ENCODE measurements at regions not wholly inside any gene's neighbourhood (a gene's known extent, or its start where the extent isn't known, plus 50 kb on each side); places are given as distances from the start of the nearest gene placed in this dataset.

GRCh38 chr4:180827232-180828009 lies 1415.8 kb upstream of the TENM3 start:
- no peak overlapping the region for H3K4me3 ChIP-seq (replicated peaks in 1 of 3)
- intact Hi-C loops (cut with DNase I): no loop called here
- no peak for DNase-seq
- no peaks in the 10 kb centered on the region for H3K36me3 ChIP-seq
- H3K9me3 ChIP-seq: no peaks in the 10 kb centered on the region
- no peak overlapping the region for H3K27ac ChIP-seq
- TF ChIP-seq POLR2A (IDR thresholded peaks at IDR 0.05): no peak
- TF ChIP-seq CTCF (IDR thresholded peaks at IDR 0.05): no peak
- H3K4me1 ChIP-seq: no peaks in the 10 kb centered on the region
- no peaks in the 10 kb centered on the region for H3K27me3 ChIP-seq
- WGBS, 2 donors: 65 to 71% methylated on average over 7 of the region's 7 CpGs

GRCh38 chr4:180828455-180829018 lies 1414.7 kb upstream of the TENM3 start:
- Histone ChIP-seq H3K27me3 (no peaks in the 10 kb centered on the region), H3K36me3 (no peaks in the 10 kb centered on the region), H3K4me3 (replicated peaks in 1 of 3) (no peak overlapping the region), H3K9me3 (no peaks in the 10 kb centered on the region), H3K4me1 (no peaks in the 10 kb centered on the region), H3K27ac (no peak overlapping the region)
- TF ChIP-seq CTCF (IDR thresholded peaks at IDR 0.05) (peak in 4 of 6 experiments; percentile 21 to 61 (median 34)), POLR2A (IDR thresholded peaks at IDR 0.05) (no peak)
- no peak for DNase-seq
- intact Hi-C loops (cut with DNase I): no loop called here
- WGBS, 2 donors: 1 to 3% methylated on average over 2 of the region's 2 CpGs

GRCh38 chr4:180832073-180832472 lies 1411.1 kb upstream of the TENM3 start:
- H3K27me3 ChIP-seq: no peaks in the 10 kb centered on the region
- H3K4me3 ChIP-seq (replicated peaks in 1 of 3): no peak overlapping the region
- no peak for TF ChIP-seq POLR2A (IDR thresholded peaks at IDR 0.05)
- 47 to 51% methylated on average over 3 of the region's 3 CpGs for WGBS, 2 donors
- H3K27ac ChIP-seq: no peak overlapping the region
- intact Hi-C loops (cut with DNase I): no loop called here
- no peaks in the 10 kb centered on the region for H3K36me3 ChIP-seq
- DNase-seq: no peak
- H3K9me3 ChIP-seq: no peaks in the 10 kb centered on the region
- no peaks in the 10 kb centered on the region for H3K4me1 ChIP-seq

GRCh38 chr4:180840142-180840541 lies 1403.1 kb upstream of the TENM3 start:
- Histone ChIP-seq H3K4me1 (no peaks in the 10 kb centered on the region), H3K27me3 (no peaks in the 10 kb centered on the region), H3K4me3 (replicated peaks in 1 of 3) (no peak overlapping the region), H3K36me3 (no peaks in the 10 kb centered on the region), H3K27ac (no peak overlapping the region), H3K9me3 (no peaks in the 10 kb centered on the region)
- TF ChIP-seq POLR2A (IDR thresholded peaks at IDR 0.05): no peak
- TF ChIP-seq CTCF (IDR thresholded peaks at IDR 0.05): no peak
- no peak for DNase-seq
- 69 to 77% methylated on average over 7 of the region's 7 CpGs for WGBS, 2 donors
- intact Hi-C loops (cut with DNase I): no loop called here

GRCh38 chr4:180850318-180850940 lies 1392.8 kb upstream of the TENM3 start:
- Histone ChIP-seq H3K27ac (no peak overlapping the region), H3K4me1 (no peaks in the 10 kb centered on the region), H3K4me3 (replicated peaks in 1 of 3) (no peak overlapping the region), H3K27me3 (no peaks in the 10 kb centered on the region), H3K36me3 (no peaks in the 10 kb centered on the region), H3K9me3 (no peaks in the 10 kb centered on the region)
- WGBS, 2 donors: 81 to 86% methylated on average over 4 of the region's 4 CpGs
- no peak for DNase-seq
- TF ChIP-seq CTCF (IDR thresholded peaks at IDR 0.05): no peak
- TF ChIP-seq POLR2A (IDR thresholded peaks at IDR 0.05): no peak
- intact Hi-C loops (cut with DNase I): no loop called here
